Gastroesophageal sphincter (tissue), 4 donors: ENCODE measurements at regions not wholly inside any gene's neighbourhood (a gene's known extent, or its start where the extent isn't known, plus 50 kb on each side); places are given as distances from the start of the nearest gene placed in this dataset.

Source experiments
- ATAC-seq: fragments of 150-250 bp; one replicate; pipeline ENCODE4 v1.9.1; 2016; ENCODE audit warnings: mild to moderate bottlenecking, moderate library complexity
- H3K27ac ChIP-seq, 4 donors: fragments of 200-600 bp; sonication (generic) in 3 of 4; 1 replicate in 3 of 4; 2 replicates in 1 of 4; pipeline ENCODE4 v1.5.1; 2016 to 2019
- H3K27me3 ChIP-seq: fragments of 200-600 bp; sonication (generic); one replicate; pipeline ENCODE4 v1.5.1; 2019
- H3K36me3 ChIP-seq, 2 donors: fragments of 200-600 bp; sonication (generic); one replicate each; pipeline ENCODE4 v1.5.1; 2019; ENCODE audit warnings: control low read depth in 1 of 2
- H3K4me1 ChIP-seq, 3 donors: fragments of 200-600 bp; sonication (generic); 1 replicate in 2 of 3; 2 replicates in 1 of 3; pipeline ENCODE4 v1.5.1; 2016 to 2019; ENCODE audit warnings: control low read depth in 2 of 3
- H3K4me3 ChIP-seq, 2 donors: fragments of 200-600 bp; sonication (generic); one replicate each; pipeline ENCODE4 v1.5.1; 2019; ENCODE audit warnings: mild to moderate bottlenecking in 1 of 2, moderate library complexity in 1 of 2
- H3K9me3 ChIP-seq, 3 donors: fragments of 200-600 bp; sonication (generic); one replicate each; pipeline ENCODE4 v1.5.1; 2017 to 2019; ENCODE audit warnings: control low read depth in 2 of 3
- CTCF ChIP-seq, 4 experiments: fragments of 200-600 bp in 2 of 4; fragments of 450-650 bp in 2 of 4; sonication (generic) in 1 of 4; IDR thresholded peaks; one replicate each; pipeline ENCODE4 v1.5.1; 2017 to 2019; ENCODE audit warnings: antibody characterized with exemption in 4 of 4, mild to moderate bottlenecking in 2 of 4, moderate library complexity in 2 of 4
- EP300 ChIP-seq: sonication (generic); formaldehyde crosslinking; IDR thresholded peaks from one replicate; pipeline ENCODE4 v1.6.1; 2017; ENCODE audit warnings: antibody characterized with exemption, mild to moderate bottlenecking
- POLR2A ChIP-seq, 2 donors: fragments of 450-650 bp; IDR thresholded peaks; one replicate each; pipeline ENCODE4 v1.6.1; 2017; ENCODE audit warnings: antibody characterized with exemption in 2 of 2, mild to moderate bottlenecking in 2 of 2, moderate library complexity in 1 of 2
- POLR2AphosphoS5 ChIP-seq: sonication (generic); formaldehyde crosslinking; IDR thresholded peaks from one replicate; pipeline ENCODE4 v1.6.1; 2017; ENCODE audit warnings: antibody characterized with exemption
- WGBS, 2 donors: methylation state at CpG; one replicate each; pipeline ENCODE4 v1.1.5; 2018; ENCODE audit warnings: low coverage in 1 of 2; 5-methylcytosine and 5-hydroxymethylcytosine counted together

DNA sequence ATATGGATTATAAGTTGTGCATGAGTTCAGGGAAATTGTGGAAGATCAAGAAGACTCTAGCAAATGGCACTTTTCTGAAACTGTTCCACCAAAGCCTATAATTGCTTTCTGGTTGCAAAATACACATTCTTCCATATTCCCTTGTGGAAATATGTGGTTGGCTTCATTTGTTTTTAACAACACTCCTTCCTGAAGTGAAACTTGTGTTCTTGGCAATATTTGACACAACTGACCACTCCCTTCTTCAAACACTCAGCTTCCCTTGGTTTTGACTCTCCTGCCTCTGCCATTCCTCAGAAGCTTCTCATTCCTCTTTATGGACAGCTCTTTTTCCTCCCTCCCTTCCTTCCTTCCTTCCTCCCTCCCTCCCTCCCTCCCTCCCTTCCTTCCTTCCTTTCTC, 192.3 kb downstream of the PMAIP1 start:
- peaks cover 0 to 10% (median 0%) of the 10 kb centered on the region in 3 donors for H3K9me3 ChIP-seq
- H3K36me3 ChIP-seq = no peaks in the 10 kb centered on the region
- H3K27ac ChIP-seq = no peak overlapping the region
- no peak for ATAC-seq
- no peaks in the 10 kb centered on the region for H3K4me1 ChIP-seq
- H3K27me3 ChIP-seq = no peaks in the 10 kb centered on the region
- no peak for TF ChIP-seq CTCF (IDR thresholded peaks at IDR 0.05)
- no peak overlapping the region for H3K4me3 ChIP-seq

DNA sequence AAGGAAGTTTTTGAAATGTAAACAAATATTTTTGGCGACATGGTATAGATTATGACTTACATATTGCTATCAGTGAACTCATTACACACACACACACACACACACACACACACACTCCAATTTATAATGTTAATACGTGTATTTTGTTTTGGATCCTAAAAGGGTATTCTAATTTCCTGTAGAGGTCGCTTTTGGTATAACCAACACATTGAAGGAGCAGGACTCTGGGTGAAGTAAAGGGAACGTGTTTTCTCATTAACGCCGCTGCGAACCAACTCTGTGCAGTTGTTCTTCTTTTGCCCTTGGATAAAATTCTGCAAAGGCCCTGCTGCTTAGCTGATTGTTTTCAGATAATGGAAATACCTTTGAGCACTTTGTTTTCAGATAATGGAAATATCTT, 190.4 kb downstream of the PMAIP1 start:
- Histone ChIP-seq H3K4me1 (no peaks in the 10 kb centered on the region), H3K9me3 (peaks cover 0 to 10% (median 0%) of the 10 kb centered on the region in 3 donors), H3K4me3 (no peak overlapping the region), H3K36me3 (no peaks in the 10 kb centered on the region), H3K27me3 (no peaks in the 10 kb centered on the region), H3K27ac (no peak overlapping the region)
- TF ChIP-seq CTCF (IDR thresholded peaks at IDR 0.05) = no peak
- TF ChIP-seq EP300 = no peak
- TF ChIP-seq POLR2A (IDR thresholded peaks at IDR 0.05) = no peak
- TF ChIP-seq POLR2AphosphoS5 = no peak
- ATAC-seq = no peak
- 59 to 74% methylated on average over 6 to 7 of the region's 7 CpGs for WGBS, 2 donors

- no peaks in the 10 kb centered on the region for H3K4me1 ChIP-seq
- H3K36me3 ChIP-seq = no peaks in the 10 kb centered on the region
- TF ChIP-seq POLR2AphosphoS5 (no peak), POLR2A (IDR thresholded peaks at IDR 0.05) (no peak), EP300 (no peak), CTCF (IDR thresholded peaks at IDR 0.05) (no peak)
- no peak overlapping the region for H3K4me3 ChIP-seq
- H3K27me3 ChIP-seq = no peaks in the 10 kb centered on the region
- WGBS, 2 donors = 53 to 91% methylated on average over 1 of the region's 1 CpG
- no peaks in the 10 kb centered on the region for H3K9me3 ChIP-seq
- no peak overlapping the region for H3K27ac ChIP-seq
- no peak for ATAC-seq
Observed at GRCh38 chr18:60082790-60083189, 183.0 kb downstream of the PMAIP1 start.

DNA sequence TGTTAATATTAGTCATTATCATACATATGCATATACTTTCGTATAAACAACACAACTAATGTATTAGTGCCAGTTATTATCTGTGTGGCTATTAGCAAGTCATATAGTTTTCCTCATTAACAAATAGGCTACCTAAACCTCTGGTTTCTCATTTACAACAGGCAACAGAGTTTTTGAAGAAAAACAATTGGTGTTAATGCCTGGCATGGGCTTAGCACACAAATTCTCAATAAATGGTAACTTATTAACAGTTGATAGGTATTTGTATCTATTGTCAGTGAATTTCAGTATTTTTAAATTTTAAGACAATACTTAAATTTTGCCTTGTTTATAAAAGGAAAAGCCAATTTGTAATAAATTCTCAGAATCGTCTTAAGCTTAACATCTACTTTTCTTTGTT, 182.5 kb downstream of the PMAIP1 start:
- Histone ChIP-seq H3K4me3 (no peak overlapping the region), H3K36me3 (no peaks in the 10 kb centered on the region), H3K9me3 (no peaks in the 10 kb centered on the region), H3K4me1 (no peaks in the 10 kb centered on the region), H3K27me3 (no peaks in the 10 kb centered on the region), H3K27ac (no peak overlapping the region)
- TF ChIP-seq POLR2A (IDR thresholded peaks at IDR 0.05) (no peak), POLR2AphosphoS5 (no peak), CTCF (IDR thresholded peaks at IDR 0.05) (no peak)
- no peak for ATAC-seq
- WGBS, 2 donors = 65 to 85% methylated on average over 2 of the region's 2 CpGs

- no peaks in the 10 kb centered on the region for H3K4me1 ChIP-seq
- whole genome bisulfite sequencing, 2 donors = no CpG with 5 or more reads among the region's 3 CpGs
- ATAC-seq = no peak
- peaks cover 0 to 9% (median 0%) of the 10 kb centered on the region in 3 donors for H3K9me3 ChIP-seq
- H3K36me3 ChIP-seq = no peaks in the 10 kb centered on the region
- TF ChIP-seq CTCF (IDR thresholded peaks at IDR 0.05) (no peak), POLR2AphosphoS5 (no peak), POLR2A (IDR thresholded peaks at IDR 0.05) (no peak), EP300 (no peak)
- H3K27me3 ChIP-seq = no peaks in the 10 kb centered on the region
- H3K27ac ChIP-seq = no peak overlapping the region
- no peak overlapping the region for H3K4me3 ChIP-seq
Observed at GRCh38 chr18:60075477-60075876, 175.7 kb downstream of the PMAIP1 start.
